H1 (cell line): ENCODE measurements at regions not wholly inside any gene's neighbourhood (a gene's known extent, or its start where the extent isn't known, plus 50 kb on each side); places are given as distances from the start of the nearest gene placed in this dataset.

Experiments used
- CBX8 ChIP-seq: fragments of 300-800, 300-1000 bp; sonication (generic); IDR thresholded peaks from 2 replicates; pipeline ENCODE4 v1.7.1; 2016; ENCODE audit warnings: low read depth, low read length, borderline replicate concordance
- CTCF ChIP-seq, 3 experiments: IDR thresholded peaks; 1 replicate in 2 of 3; 2 replicates in 1 of 3; pipeline versions ENCODE4 v1.5.1 to v1.6.1; 2011; ENCODE audit warnings: low read length in 3 of 3, mild to moderate bottlenecking in 3 of 3, inconsistent platforms in 2 of 3, low read depth in 1 of 3, moderate library complexity in 1 of 3; ENCODE audit not compliant: insufficient read depth in 1 of 3; ENCODE audit errors: control extremely low read depth in 1 of 3
- EZH2 ChIP-seq: fragments of 200-600 bp; sonication (generic); IDR thresholded peaks from 2 replicates; pipeline ENCODE4 v1.7.1; 2012; ENCODE audit warnings: low read depth, mild to moderate bottlenecking, moderate library complexity, low read length, inconsistent platforms; ENCODE audit not compliant: severe bottlenecking
- GABPA ChIP-seq: IDR thresholded peaks from 2 replicates; pipeline ENCODE4 v1.6.1; 2011; ENCODE audit warnings: mild to moderate bottlenecking, low read length, moderate library complexity, borderline replicate concordance; ENCODE audit not compliant: insufficient read depth
- GTF2F1 ChIP-seq: IDR thresholded peaks from 2 replicates; pipeline ENCODE4 v1.6.1; 2012; ENCODE audit warnings: low read depth, low read length, improper control_type of control experiment, borderline replicate concordance
- MAX ChIP-seq: IDR thresholded peaks from 2 replicates; pipeline ENCODE4 v1.6.1; 2012; ENCODE audit warnings: inconsistent platforms
- POLR2A ChIP-seq, 2 experiments: IDR thresholded peaks; 1 replicate in 1 of 2; 2 replicates in 1 of 2; pipeline ENCODE4 v1.6.1; 2011; ENCODE audit warnings: low read depth in 2 of 2, low read length in 2 of 2, mild to moderate bottlenecking in 2 of 2; ENCODE audit errors: control extremely low read depth in 1 of 2
- RNF2 ChIP-seq: fragments of 200-900, 300-1000 bp; sonication (generic); IDR thresholded peaks from 2 replicates; pipeline ENCODE4 v1.7.1; 2016; ENCODE audit warnings: borderline replicate concordance, low read depth, mild to moderate bottlenecking, antibody characterized with exemption, low read length; ENCODE audit not compliant: poor library complexity, severe bottlenecking; ENCODE audit errors: missing control alignments
- RXRA ChIP-seq: IDR thresholded peaks from 2 replicates; pipeline ENCODE4 v1.6.1; 2011; ENCODE audit warnings: low read depth, mild to moderate bottlenecking, low read length, moderate library complexity; ENCODE audit not compliant: insufficient read depth
- SUZ12 ChIP-seq: fragments of 200-600 bp; sonication (generic); IDR thresholded peaks from 2 replicates; pipeline ENCODE4 v1.6.1; 2012; ENCODE audit warnings: mild to moderate bottlenecking, inconsistent platforms, low read length, moderate library complexity, mixed read lengths

GRCh38 chr17:51508048-51508447, 247.7 kb downstream of the UTP18 start:
- no peak for TF ChIP-seq POLR2A (IDR thresholded peaks at IDR 0.05; ENCODE audit: control extremely low read depth in 1 of 2, low read depth in 2 of 2, low read length in 2 of 2)
- no peak for TF ChIP-seq CTCF (IDR thresholded peaks at IDR 0.05; ENCODE audit: control extremely low read depth in 1 of 3, insufficient read depth in 1 of 3, low read depth in 1 of 3, low read length in 3 of 3)
- no peak for TF ChIP-seq MAX
- no peak for TF ChIP-seq SUZ12
- TF ChIP-seq EZH2: no peak
- no peak for TF ChIP-seq GABPA
- TF ChIP-seq CBX8: no peak
- no peak for TF ChIP-seq RNF2
- TF ChIP-seq GTF2F1: no peak
- TF ChIP-seq RXRA: no peak
